Activated CD8-positive, alpha-beta memory T cell treated with anti-CD3 and anti-CD28 coated beads, Interleukin-2, amount 50 U/mL, for 24 hours (primary cell): ENCODE measurements at regions not wholly inside any gene's neighbourhood (a gene's known extent, or its start where the extent isn't known, plus 50 kb on each side); places are given as distances from the start of the nearest gene placed in this dataset.
"Not testable (repeated sequence)": the region's sequence is repeated elsewhere in the genome, so short reads cannot be mapped to it uniquely, and the experiment has no call there.

Experiments used
- DNase-seq: peaks from one replicate; pipeline ENCODE4 v3.0.0-alpha.2; 2020; ENCODE audit errors: extremely low read depth

DNA sequence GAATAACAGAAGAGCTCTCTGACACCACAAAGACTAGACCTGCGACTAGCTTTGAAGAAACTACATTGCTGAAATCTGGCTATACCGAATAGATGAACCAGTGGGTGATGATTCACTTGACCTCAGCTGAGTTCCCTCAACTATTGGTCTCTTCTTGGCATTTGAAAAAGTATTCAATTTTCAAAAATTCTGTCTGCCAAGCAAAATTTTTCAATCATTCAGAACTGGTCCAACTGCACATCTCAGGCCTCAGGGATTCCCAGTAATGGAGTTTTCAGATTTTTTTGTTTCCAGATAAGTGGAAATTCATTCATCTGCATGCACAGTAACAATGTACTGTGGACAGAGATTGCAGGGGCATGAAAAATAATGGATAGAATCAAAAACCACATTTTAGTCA, 121.4 kb upstream of the NAA20 start:
- DNase-seq = no peak

DNA sequence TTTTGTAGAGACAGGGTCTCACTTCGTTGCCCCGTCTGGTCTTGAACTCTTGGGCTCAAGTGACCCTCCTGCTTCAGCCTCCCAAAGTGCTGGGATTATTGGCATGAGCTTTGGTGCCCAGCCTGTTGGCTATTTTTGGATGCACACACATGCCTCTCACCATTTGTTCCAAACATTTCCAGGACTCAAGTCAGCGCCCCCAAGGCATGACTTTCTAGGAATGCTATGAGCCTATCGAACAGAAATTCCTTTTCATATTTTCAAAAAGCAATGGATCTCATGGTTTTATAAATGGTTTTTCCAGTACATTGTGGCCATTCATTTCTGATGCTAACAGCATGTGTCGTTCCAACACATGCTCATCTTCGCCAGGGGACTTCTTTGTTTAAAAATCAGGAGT, 119.3 kb upstream of the NAA20 start:
- no peak for DNase-seq

GRCh38 chr20:19901226-19901625, 115.9 kb upstream of the NAA20 start:
- no peak for DNase-seq

GRCh38 chr20:19903168-19903811, 113.9 kb upstream of the NAA20 start:
- no peak for DNase-seq

DNA sequence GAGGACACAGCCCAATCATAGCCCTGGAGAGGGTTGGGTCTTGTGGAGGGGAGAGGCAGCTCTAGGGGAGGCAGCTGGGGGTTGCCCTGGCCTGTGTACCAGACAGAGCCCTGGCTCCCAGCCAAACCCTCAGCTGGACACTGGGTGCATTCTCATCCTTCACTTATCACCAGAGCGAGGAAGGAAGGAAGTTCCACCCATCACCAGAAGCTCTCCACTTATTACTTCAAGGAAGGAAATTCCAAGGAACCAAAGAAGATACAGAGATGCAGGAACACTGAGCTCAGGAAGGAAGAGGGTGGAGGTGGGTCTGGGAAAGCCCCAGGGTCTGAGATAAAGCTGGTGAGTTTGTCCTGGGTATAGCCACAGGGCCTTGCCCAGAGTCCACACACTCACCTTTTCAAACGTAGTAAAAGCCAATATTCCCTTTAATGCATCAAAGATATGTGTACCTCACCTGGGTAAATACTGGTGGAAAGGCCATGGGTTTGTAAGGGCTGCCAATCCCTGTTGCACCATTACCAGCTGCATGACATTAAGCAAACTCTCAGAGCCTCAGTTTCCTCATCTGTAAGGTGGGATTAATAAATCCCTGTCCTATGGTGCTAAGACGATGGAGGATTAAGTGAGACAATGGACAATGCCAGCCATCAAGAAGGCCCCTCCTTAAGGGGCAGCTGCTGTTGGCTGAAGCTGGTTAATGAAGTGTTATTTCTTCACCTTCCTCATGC, 109.7 kb upstream of the NAA20 start:
- DNase-seq = no peak

- DNase-seq = no peak
These were observed 108.6 kb upstream of the NAA20 start for GRCh38 chr20:19908576-19908975.

GRCh38 chr20:19909725-19910124, 107.4 kb upstream of the NAA20 start:
- no peak for DNase-seq

GRCh38 chr20:19911810-19912382, 105.3 kb upstream of the NAA20 start:
- no peak for DNase-seq

DNA sequence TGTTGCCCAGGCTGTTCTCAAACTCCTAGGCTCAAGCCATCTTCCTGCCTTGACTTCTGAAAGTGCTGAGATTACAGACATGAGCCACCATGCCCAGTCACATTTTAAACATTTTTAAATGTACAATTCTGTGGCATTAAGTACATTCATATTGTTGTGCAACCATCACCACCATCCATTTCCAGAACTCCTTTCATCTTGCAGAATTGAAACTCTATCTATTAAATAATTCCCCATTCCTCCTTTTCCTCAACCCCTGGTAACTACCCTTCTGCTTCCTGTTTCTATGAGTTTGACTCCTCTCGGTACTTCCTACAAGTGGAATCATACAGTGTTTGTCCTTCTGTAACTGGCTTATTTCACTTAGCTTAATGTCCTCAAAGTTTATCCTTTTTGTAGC, 103.8 kb upstream of the NAA20 start:
- no peak for DNase-seq

DNA sequence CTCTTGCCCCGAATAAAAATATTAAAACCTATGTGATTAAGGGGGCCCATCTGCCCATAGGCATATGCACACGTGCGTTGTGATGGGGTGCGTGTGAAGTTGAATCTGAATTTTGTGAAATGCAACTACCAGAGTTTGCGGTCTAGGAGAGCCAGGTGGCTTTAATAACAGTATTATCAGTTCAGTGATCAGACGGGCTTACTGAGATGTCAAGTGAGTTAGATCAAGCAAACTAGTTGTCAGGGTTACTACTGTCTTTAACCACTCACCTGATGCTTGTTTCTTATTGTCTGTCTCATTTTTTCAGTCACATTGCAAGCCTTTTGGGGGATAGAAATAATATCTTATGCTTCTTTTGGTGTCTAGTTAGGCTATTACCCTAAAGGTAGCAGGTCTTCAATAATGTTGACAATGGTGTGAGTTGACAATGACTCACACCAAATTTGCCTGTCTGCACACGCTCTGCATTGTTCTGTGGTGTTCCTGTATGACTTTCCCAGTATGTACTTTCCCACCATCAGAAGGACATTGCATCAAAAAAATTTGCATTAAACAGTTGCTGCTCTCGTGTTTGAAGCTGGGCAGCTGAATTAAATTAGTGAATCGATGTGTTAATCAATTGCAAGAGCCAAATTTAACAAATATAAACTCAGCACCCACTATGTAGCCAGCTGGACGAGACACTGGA, 103.1 kb upstream of the NAA20 start:
- DNase-seq = no peak

- no peak for DNase-seq
These were observed 101.9 kb upstream of the NAA20 start for GRCh38 chr20:19915111-19915798.

- DNase-seq = no peak
These were observed 100.4 kb upstream of the NAA20 start for GRCh38 chr20:19916531-19917485.

GRCh38 chr20:19918965-19919329, 98.2 kb upstream of the NAA20 start:
- DNase-seq = no peak

GRCh38 chr20:19920381-19921138, 96.6 kb upstream of the NAA20 start:
- no peak for DNase-seq

DNA sequence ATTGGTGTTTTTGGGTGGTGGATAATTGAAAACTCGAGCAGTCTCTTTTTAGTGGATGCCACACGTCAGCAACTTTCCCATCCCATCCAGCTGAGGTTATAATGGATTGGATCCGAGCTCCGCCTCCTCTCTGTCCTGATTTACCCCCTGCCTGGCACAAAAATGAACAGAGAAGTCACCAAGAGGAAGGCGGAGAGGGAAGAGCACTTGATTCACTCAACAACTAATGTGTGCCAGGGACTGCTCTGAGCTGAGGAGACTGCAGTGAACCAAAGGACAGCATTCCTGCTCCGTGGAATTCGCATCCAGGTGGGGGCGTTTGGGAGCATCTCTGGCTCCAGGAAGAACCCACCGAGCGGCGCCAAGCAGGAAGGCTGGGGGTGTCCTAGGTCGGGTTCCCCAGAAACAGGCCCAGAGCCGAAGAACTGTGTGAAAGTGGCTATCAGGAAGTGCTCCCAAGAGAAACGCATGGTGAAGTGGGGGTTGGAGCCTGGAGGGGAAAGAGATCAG, 95.8 kb upstream of the NAA20 start:
- no peak for DNase-seq

DNA sequence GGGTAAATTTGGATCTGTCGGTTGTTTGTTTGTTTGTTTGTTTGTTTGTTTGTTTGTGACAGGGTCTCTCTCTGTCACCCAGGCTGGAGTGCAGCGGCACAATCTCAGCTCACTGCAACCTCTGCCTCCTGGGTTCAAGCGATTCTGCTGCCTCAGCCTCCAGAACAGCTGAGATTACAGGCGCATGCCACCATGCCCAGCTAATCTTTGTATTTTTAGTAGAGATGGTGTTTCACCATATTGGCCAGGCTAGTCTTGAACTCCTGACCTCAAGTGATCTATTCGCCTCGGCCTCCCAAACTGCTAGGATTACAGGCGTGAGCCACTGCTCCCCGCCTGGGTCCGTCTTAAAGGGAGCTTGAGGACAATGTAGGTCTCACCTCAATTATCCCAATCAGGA, 95.3 kb upstream of the NAA20 start:
- DNase-seq = not testable (repeated sequence)

DNA sequence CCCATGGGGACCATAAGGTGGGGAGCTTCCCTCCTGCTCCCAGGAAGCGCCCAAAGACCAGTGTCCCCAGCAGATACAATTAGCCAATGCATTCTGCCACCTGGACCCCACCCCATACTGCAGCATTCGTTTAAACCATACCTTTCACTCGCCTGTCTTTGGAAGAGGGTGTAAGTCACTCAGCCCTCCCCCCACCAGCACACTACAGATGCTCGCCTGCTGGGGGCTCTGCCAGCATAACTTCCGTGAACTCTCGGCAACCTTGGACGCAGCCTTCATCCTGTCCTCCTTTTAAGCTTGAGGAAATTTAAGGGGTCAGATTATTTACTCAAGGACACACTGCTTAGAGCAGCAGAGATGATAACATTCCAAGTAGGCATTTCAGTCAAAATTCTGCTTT, 94.4 kb upstream of the NAA20 start:
- no peak for DNase-seq

DNA sequence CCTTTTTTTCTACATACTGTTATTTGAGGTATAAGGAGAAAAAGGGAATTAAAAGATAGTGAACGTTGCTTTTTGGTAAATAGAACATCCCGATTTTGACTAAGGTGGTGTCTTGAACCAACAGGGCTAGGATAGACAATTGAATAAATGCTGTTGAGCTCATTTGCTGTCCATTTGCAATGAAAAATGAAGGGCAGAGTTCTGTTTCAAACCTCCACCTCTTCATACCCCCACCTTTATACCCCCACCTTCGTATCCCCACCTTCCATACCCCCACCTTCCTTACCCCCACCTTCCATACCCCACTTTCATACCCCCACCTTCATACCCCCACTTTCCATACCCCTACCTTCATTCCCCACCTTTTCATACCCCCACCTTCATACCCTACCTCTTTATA, 93.4 kb upstream of the NAA20 start:
- no peak for DNase-seq

DNA sequence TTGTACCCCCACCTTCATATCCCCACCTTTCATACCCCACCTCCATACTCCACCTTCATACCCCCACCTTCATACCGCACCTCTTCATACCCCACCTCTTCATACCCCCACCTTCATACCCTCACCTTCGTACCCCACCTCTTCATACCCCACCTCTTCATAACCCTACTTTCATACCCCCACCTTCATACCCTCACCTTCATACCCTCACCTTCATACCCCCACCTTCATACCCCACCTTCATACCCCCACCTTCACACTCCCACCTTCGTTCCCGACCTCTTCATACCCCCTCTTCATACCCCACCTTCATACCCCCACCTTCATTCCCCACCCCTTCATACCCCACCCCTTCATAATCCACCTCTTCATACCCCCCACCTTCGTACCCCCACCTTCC, 92.9 kb upstream of the NAA20 start:
- DNase-seq = no peak

- no peak for DNase-seq
These were observed 90.6 kb upstream of the NAA20 start for GRCh38 chr20:19926591-19926990.
